Kidney capillary endothelial cell (primary cell): ENCODE measurements at regions not wholly inside any gene's neighbourhood (a gene's known extent, or its start where the extent isn't known, plus 50 kb on each side); places are given as distances from the start of the nearest gene placed in this dataset.

Experiments
- DNase-seq: peaks from one replicate; pipeline ENCODE4 v3.0.0-alpha.2; 2018; ENCODE audit warnings: low spot score

GRCh38 chr10:105549731-105550130 lies 908.6 kb downstream of the SORCS3 start:
- DNase-seq: no peak

GRCh38 chr10:105545101-105545500 lies 904.0 kb downstream of the SORCS3 start:
- no peak for DNase-seq

DNA sequence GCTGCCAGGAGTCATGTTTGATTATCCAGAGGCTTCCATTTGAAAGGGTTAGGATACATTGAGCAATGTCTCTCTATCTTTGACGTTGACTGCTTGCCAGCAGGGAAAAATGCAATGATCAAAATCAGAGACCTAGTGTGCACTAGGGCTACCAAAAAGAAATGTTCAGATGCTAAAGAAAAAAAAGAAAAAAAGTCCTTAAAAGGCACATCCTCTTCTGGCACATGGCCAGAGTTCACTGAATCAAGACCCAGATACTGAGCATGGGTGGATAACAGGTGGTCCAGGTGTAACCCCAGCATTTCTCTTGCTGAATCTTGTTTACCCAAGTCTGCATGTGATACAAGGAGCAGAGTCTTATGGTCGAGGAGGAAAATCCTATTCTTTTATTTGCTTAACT lies 899.3 kb downstream of the SORCS3 start:
- no peak for DNase-seq

- DNase-seq: no peak
These were observed 897.8 kb downstream of the SORCS3 start for GRCh38 chr10:105538874-105539273.

DNA sequence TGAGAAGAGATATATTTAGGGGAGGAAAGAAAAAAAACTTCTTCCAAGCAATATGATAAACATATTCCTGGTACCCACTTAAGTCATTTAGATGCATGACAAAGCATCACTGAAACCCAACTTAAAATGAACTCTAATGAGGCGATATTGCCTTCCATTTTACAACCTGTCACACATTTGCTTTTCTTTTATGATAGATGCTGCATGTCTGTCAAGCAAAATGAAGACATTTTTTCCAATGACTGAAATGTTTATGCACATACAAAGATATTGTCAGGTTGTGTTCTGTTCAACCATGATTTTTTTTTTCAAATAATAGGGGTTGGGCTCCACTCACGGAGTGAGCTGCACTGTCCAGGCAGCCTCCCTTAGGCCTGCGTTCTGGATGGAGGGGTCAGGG lies 894.4 kb downstream of the SORCS3 start:
- no peak for DNase-seq

DNA sequence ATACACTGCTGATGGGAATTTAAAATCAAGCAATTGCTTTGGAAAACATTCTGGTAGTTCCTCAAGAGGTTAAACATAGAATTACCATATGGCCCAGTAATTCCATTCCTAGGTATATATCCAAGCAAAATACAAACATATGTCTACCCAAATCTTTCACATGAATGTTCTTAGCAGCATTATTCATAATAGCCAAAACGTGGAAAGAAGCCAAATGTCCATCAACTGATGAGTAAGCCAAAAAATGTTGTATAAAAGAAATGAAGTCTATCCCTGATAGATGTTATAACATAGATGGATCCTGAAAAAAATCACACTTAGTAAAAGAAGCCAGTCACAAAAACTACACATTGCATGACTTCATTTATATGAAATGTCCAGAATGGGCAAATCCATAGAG lies 893.0 kb downstream of the SORCS3 start:
- no peak for DNase-seq

GRCh38 chr10:105516511-105516910 lies 875.4 kb downstream of the SORCS3 start:
- no peak for DNase-seq

DNA sequence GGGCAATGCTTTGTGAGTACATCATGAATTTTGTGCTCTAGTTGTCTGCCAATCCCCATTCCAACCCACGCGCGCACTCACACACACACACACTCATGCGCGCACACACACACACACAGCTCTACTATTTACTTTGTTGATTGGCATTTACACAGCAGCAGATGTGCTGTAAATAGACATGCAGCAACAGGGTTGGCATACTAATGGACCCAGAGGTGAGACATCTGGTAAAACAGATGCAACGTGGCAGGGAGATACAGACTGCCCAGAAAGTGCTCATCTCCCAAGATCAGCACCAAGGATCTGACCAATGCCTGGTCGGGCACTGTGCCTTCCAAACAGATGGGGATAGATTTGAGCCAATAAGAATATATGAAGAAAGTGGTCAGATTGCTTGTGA lies 873.0 kb downstream of the SORCS3 start:
- DNase-seq: no peak

- no peak for DNase-seq
These were observed 868.4 kb downstream of the SORCS3 start for GRCh38 chr10:105509517-105509916.

DNA sequence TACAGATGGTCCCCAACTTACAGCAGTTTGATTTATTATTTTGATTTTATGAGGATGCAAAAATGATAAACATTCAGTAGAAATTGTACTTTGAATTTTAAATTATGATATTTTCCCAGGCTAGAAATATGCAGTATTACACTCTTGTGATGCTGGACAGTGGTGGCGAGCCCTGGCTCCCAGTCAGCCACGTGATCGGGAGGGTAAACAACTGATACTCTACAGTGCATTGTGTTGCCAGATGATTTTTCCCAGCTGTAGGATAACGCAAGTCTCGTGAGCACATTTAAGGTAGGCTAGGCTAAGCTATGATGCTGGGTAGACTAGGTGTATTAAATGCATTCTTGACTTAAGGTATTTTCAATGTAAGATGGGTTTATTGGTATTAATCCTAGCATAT lies 865.2 kb downstream of the SORCS3 start:
- DNase-seq: no peak

DNA sequence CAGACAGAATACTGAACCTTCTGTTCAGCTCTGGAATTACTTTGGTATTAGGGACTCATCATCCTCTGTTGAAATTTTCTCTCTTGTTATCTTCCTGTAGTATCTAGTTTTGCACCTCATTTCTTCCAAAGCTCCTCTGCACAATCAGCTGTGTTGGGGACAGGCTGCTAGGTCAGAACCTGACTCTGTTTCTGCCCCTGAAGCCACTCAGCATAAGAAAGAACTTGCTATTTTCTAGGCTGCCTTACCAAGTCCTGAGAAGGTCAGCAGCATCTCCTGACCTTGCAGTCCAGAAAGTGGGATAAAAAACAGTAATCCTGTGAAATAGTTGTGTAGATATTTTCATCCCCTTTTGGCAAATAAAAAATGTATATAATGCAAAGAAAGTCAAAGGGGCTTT lies 862.6 kb downstream of the SORCS3 start:
- DNase-seq: no peak

GRCh38 chr10:105502058-105502457 lies 861.0 kb downstream of the SORCS3 start:
- no peak for DNase-seq

- DNase-seq: no peak
These were observed 853.9 kb downstream of the SORCS3 start for GRCh38 chr10:105494944-105495343.

DNA sequence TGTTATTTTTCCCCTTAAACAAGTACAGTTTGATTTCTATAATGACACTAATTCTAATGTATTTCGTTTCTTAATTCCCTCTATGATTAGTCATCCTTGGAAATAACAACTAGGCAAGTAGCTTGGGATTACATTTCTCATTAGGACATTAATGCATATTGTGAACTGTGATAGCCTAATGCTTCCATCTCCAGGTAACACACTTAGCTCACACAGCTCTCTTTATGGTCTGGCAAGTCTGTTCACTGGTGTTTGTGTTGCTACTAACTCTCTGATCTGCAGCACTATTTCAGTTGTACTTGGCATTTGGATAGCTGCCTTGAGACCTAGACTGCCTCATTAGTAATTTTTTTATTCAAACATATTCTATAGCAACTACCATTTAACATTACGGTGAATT lies 853.2 kb downstream of the SORCS3 start:
- no peak for DNase-seq

GRCh38 chr10:105473170-105473569 lies 832.1 kb downstream of the SORCS3 start:
- no peak for DNase-seq

DNA sequence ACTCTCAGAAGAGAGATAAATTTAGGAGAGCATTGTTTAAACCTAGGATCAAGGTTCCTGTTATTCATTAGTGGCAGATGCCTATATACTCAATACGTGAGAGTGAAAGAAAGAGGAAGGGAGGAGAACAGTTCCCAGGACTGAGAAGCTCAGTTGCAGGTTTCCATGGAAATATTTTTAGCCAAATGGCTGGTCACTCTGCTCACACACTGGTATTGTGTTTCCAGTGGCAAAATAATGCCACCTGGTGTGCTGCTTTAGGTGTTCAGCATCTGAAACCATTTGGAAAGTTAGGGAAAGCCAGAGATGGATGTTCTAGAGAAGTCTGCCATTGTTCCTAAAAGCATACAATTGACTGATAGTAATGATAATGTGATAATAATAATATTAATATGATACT lies 827.7 kb downstream of the SORCS3 start:
- DNase-seq: no peak

DNA sequence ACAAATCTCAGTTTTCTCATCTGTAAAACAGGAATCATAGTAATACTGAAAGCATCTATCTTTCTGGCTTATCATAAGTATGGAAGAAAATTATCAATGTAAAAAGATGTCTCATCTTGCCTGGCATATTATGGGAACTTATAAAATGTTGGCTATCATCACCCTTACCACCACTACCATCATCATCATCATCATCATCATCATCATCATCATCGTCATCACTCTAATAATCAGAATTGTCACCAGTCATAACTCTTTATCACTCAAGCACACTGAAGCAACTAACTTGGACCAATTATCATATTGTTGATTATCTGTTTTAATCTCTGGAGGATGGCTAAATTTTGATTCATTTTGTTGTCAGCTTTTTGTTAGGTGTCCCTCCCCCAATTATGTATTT lies 825.4 kb downstream of the SORCS3 start:
- no peak for DNase-seq

- DNase-seq: no peak
These were observed 793.9 kb downstream of the SORCS3 start for GRCh38 chr10:105434970-105435369.

GRCh38 chr10:105413997-105414396 lies 772.9 kb downstream of the SORCS3 start:
- DNase-seq: no peak

DNA sequence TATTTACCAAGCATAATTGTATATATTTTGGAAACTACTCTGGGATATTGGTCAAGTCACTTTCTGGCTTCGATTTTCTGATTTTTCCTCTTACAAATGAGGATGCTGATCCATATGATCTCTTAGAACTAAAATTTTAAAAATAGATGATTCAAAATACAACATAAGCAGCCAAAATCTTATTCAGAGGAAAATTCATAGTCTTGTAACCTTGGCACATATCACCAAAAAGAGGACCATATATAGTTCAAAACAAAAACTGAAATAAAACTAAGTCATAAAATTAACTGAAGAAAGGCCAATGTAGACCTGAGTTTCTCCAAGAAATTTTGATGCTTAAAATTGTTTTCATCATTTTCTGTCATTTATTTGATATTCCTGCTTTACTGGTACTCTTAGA lies 768.3 kb downstream of the SORCS3 start:
- no peak for DNase-seq

DNA sequence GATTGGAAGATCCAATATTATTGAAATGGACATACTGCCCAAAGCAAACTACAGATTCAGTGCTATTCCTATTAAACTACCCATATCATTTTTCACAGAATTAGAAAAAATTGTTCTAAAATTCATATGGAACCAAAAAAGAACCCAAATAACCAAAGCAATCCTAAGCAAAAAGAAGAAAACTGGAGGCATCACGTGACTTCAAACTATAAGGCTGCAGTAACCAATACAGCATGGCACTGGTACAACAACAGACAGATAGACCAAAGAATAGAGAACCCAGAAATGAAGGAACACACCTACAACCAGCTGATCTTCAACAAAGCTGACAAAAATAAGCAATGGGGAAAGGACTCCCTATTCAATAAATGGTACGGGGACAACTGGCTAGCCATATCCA lies 765.4 kb downstream of the SORCS3 start:
- DNase-seq: no peak

- DNase-seq: no peak
These were observed 757.1 kb downstream of the SORCS3 start for GRCh38 chr10:105398202-105398601.

DNA sequence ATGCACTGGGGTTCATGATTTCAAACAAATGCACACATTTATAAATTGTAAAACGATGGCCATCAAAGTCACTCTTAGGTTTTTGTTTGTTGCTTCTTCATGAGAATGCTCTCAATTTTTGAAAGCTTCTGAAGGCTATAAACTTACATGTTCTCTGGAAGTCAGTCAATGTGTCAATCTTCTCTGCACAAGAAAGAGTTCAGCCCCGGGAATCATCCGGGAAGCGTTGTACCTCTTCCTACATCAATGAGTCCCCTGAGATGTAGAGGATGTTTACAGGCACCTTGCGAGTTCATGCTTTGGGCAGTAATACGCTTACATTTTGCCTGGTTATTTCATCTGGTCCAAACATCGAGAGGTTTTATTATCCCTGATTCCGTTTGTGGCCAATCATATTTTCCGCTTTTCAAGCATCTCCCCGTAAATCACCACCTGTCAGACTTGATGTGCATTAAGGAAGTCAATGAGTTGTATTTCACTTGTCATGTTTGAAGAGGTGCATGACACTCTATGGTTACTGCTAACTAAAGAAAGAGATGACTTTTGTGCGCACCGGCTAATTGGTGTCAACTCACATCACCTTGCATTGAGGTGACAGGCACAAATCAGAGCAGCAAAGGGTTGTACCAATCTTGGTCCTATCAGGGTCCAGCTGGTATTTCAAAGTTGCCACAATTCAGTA lies 750.7 kb downstream of the SORCS3 start:
- no peak for DNase-seq

DNA sequence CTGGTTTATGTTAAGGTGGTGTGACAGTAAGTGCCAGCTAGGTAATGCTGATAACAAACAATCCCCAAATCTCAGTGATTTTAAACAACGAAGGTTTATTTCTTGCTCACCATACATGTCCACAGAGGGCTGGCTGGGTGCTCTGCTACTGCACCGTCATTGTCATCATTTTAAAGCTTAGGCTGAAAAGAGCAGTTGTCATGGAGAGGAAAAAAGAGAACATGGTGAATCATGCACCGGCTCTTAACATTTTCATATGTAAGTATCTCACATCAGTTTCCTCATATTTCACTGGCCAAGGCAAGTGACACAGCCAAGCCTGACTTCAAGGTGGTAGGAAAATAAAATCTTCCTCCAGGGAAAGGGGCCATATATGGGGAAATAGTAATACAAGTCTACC lies 746.9 kb downstream of the SORCS3 start:
- DNase-seq: no peak

DNA sequence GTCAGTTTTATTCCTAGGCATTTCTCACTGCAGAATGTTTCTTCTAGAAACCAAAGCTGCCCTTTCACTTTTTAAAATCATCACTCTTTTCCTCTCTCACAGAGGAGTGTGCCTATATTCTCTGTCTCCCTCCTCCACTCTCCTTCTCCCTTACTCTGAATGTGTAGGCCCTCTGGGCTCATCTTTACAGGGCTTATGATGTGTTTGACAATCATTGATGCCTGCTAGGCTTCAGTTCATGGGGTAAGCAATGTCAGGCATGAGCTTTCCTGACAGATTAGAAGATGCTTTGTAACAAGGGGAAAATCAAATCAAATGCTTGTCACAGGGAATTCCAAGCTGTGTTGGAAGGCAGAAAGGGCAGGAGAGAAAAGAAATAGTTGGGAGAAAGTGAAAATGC lies 742.9 kb downstream of the SORCS3 start:
- no peak for DNase-seq
